ENCODE measurements at regions not wholly inside any gene's neighbourhood (a gene's known extent, or its start where the extent isn't known, plus 50 kb on each side); places are given as distances from the start of the nearest gene placed in this dataset.

- no peak for DNase-seq
- no peaks in the 10 kb centered on the region for H3K9me3 Mint-ChIP-seq
- POLR2A ChIA-PET, result interaction anchor here (0.6 to 2.5 kb wide), 6 partner anchors 22 to 251 kb away, joined by 3 to 18 read pairs (median 5); partner anchors contain the start of gene NFE2L3
- peak overlapping the region; percentile 68 for H3K4me3 Mint-ChIP-seq
- H3K36me3 Mint-ChIP-seq, result peaks cover 3% of the 10 kb centered on the region
- no peaks in the 10 kb centered on the region for H3K27me3 Mint-ChIP-seq
- peak overlapping the region; percentile 88 for H3K27ac Mint-ChIP-seq
- ATAC-seq (ENCODE audit: low read depth), result peak; percentile 43
- H3K4me1 Mint-ChIP-seq, result peaks cover 39% of the 10 kb centered on the region
Measured at GRCh38 chr7:26097837-26098668, 53.9 kb upstream of the NFE2L3 start.

- no peaks in the 10 kb centered on the region for H3K27me3 Mint-ChIP-seq
- H3K4me1 Mint-ChIP-seq, result peaks cover 39% of the 10 kb centered on the region
- POLR2A ChIA-PET, result interaction anchor here (0.9 to 2.5 kb wide), 2 partner anchors 21 to 53 kb away, joined by 6 to 18 read pairs; partner anchors contain the start of gene NFE2L3
- H3K36me3 Mint-ChIP-seq, result peaks cover 9% of the 10 kb centered on the region
- H3K9me3 Mint-ChIP-seq, result no peaks in the 10 kb centered on the region
- H3K27ac Mint-ChIP-seq, result no peak overlapping the region
- no peak overlapping the region for H3K4me3 Mint-ChIP-seq
- ATAC-seq (ENCODE audit: low read depth) (no peak), DNase-seq (no peak)
Measured at GRCh38 chr7:26099236-26099635, 52.8 kb upstream of the NFE2L3 start.

- DNase-seq (no peak), ATAC-seq (ENCODE audit: low read depth) (no peak)
- Mint-ChIP-seq H3K27me3 (no peaks in the 10 kb centered on the region), H3K27ac (peak overlapping the region; percentile 94), H3K4me3 (peak overlapping the region; percentile 83), H3K4me1 (peaks cover 39% of the 10 kb centered on the region), H3K9me3 (no peaks in the 10 kb centered on the region), H3K36me3 (peaks cover 14% of the 10 kb centered on the region)
- POLR2A ChIA-PET, result interaction anchor here (0.9 to 2.1 kb wide), 4 partner anchors 52 to 101 kb away, joined by 3 to 9 read pairs (median 7); partner anchors contain the start of genes CBX3 and NFE2L3
Measured at GRCh38 chr7:26100406-26101339, 51.3 kb upstream of the NFE2L3 start.

GRCh38 chr7:26101361-26102151, 50.4 kb upstream of the NFE2L3 start:
- Mint-ChIP-seq H3K27me3 (no peaks in the 10 kb centered on the region), H3K4me3 (peak overlapping the region; percentile 83), H3K27ac (peak overlapping the region; percentile 94), H3K36me3 (peaks cover 14% of the 10 kb centered on the region), H3K4me1 (peaks cover 35% of the 10 kb centered on the region), H3K9me3 (no peaks in the 10 kb centered on the region)
- ATAC-seq (ENCODE audit: low read depth) (peak; percentile 62), DNase-seq (peak; percentile 41)
- POLR2A ChIA-PET, result interaction anchor here (0.9 to 2.1 kb wide), 4 partner anchors 51 to 100 kb away, joined by 3 to 9 read pairs (median 7); partner anchors contain the start of genes CBX3 and NFE2L3

GRCh38 chr7:26102176-26102575, 49.8 kb upstream of the NFE2L3 start:
- Mint-ChIP-seq H3K27me3 (no peaks in the 10 kb centered on the region), H3K27ac (peak overlapping the region; percentile 84), H3K9me3 (no peaks in the 10 kb centered on the region), H3K4me3 (peak overlapping the region; percentile 83), H3K36me3 (peaks cover 16% of the 10 kb centered on the region), H3K4me1 (peaks cover 30% of the 10 kb centered on the region)
- POLR2A ChIA-PET, result interaction anchor here (1.3 to 2.1 kb wide), 3 partner anchors 50 to 98 kb away, joined by 6 to 9 read pairs (median 8); partner anchors contain the start of gene NFE2L3
- no peak for ATAC-seq (ENCODE audit: low read depth)
- DNase-seq, result no peak

Small RNA genes lying in the stretch of these regions (microRNA-seq; reads per million reads assigned to microRNA genes)
- gene MIR148A, result 103 reads per million, percentile 57 among the genes with 10 or more reads in this experiment

Measured in activated naive CD8-positive, alpha-beta T cell treated with anti-CD3 and anti-CD28 coated beads, Interleukin-2, amount 10 ng/mL, durations not matched to agents 7 days and 5 days (primary cell).